ENCODE measurements at regions not wholly inside any gene's neighbourhood (a gene's known extent, or its start where the extent isn't known, plus 50 kb on each side); places are given as distances from the start of the nearest gene placed in this dataset.
"Not testable (repeated sequence)": the region's sequence is repeated elsewhere in the genome, so short reads cannot be mapped to it uniquely, and the experiment has no call there.

- intact Hi-C loops (cut with DNase I): no loop called here
- 87 to 88% methylated on average over 5 of the region's 5 CpGs for WGBS, 2 donors
Measured at GRCh38 chr2:95738301-95738700, 146.5 kb downstream of the TRIM43 start.

GRCh38 chr2:95752126-95752525, 160.3 kb downstream of the TRIM43 start:
- DNase-seq; H3K36me3 ChIP-seq; H3K9me3 ChIP-seq; H3K27ac ChIP-seq; intact Hi-C loops (cut with DNase I); H3K4me1 ChIP-seq; H3K4me3 ChIP-seq: not testable (repeated sequence)
- H3K27me3 ChIP-seq: peaks cover 0 to 14% (median 0%) of the 10 kb centered on the region in 4 donors
- WGBS, 2 donors: 69% methylated on average over 2 of the region's 9 CpGs; no CpG with 5 or more reads in 1 of the 2 donors

More at GRCh38 chr2:95738301-95738700, 146.5 kb downstream of the TRIM43 start:
- H3K27ac ChIP-seq: no peak overlapping the region
- no peaks in the 10 kb centered on the region for H3K36me3 ChIP-seq
- H3K4me3 ChIP-seq: no peak overlapping the region
- no peaks in the 10 kb centered on the region for H3K4me1 ChIP-seq
- peaks cover 0 to 22% (median 0%) of the 10 kb centered on the region in 4 donors for H3K27me3 ChIP-seq
- no peaks in the 10 kb centered on the region for H3K9me3 ChIP-seq
- TF ChIP-seq POLR2A (IDR thresholded peaks at IDR 0.05): no peak
- TF ChIP-seq CTCF (IDR thresholded peaks at IDR 0.05): no peak
- no peak for DNase-seq

- H3K27ac ChIP-seq; H3K36me3 ChIP-seq; H3K4me3 ChIP-seq; H3K9me3 ChIP-seq; intact Hi-C loops (cut with DNase I); H3K4me1 ChIP-seq; DNase-seq: not testable (repeated sequence)
- peaks cover 0 to 14% (median 0%) of the 10 kb centered on the region in 4 donors for H3K27me3 ChIP-seq
- 47 to 58% methylated on average over 2 to 6 of the region's 8 CpGs for WGBS, 2 donors
Measured at GRCh38 chr2:95753812-95754211, 162.0 kb downstream of the TRIM43 start.

- H3K27me3 ChIP-seq: peaks cover 0 to 14% (median 0%) of the 10 kb centered on the region in 4 donors
- H3K4me1 ChIP-seq; H3K4me3 ChIP-seq; H3K27ac ChIP-seq; H3K9me3 ChIP-seq; H3K36me3 ChIP-seq; intact Hi-C loops (cut with DNase I); DNase-seq: not testable (repeated sequence)
- WGBS, 2 donors: 29 to 62% methylated on average over 3 to 5 of the region's 6 CpGs
Measured at GRCh38 chr2:95754213-95754612, 162.4 kb downstream of the TRIM43 start.

GRCh38 chr2:95754819-95755563, 163.2 kb downstream of the TRIM43 start:
- peaks cover 0 to 14% (median 0%) of the 10 kb centered on the region in 4 donors for H3K27me3 ChIP-seq
- H3K27ac ChIP-seq; H3K4me3 ChIP-seq; H3K9me3 ChIP-seq; H3K4me1 ChIP-seq; intact Hi-C loops (cut with DNase I); DNase-seq; H3K36me3 ChIP-seq: not testable (repeated sequence)
- 60 to 62% methylated on average over 7 to 8 of the region's 15 CpGs for WGBS, 2 donors

- intact Hi-C loops (cut with DNase I); H3K27ac ChIP-seq; H3K4me3 ChIP-seq; DNase-seq; H3K36me3 ChIP-seq; H3K9me3 ChIP-seq; H3K4me1 ChIP-seq: not testable (repeated sequence)
- peaks cover 0 to 11% (median 0%) of the 10 kb centered on the region in 4 donors for H3K27me3 ChIP-seq
- WGBS, 2 donors: 41 to 57% methylated on average over 3 to 5 of the region's 7 CpGs
Measured at GRCh38 chr2:95755956-95756669, 164.3 kb downstream of the TRIM43 start.

GRCh38 chr2:95757988-95758387, 166.2 kb downstream of the TRIM43 start:
- Histone ChIP-seq H3K36me3 (no peaks in the 10 kb centered on the region), H3K4me3 (no peak overlapping the region), H3K9me3 (no peaks in the 10 kb centered on the region), H3K27me3 (peaks cover 0 to under 1% (median 0%) of the 10 kb centered on the region in 4 donors), H3K4me1 (no peaks in the 10 kb centered on the region), H3K27ac (no peak overlapping the region)
- TF ChIP-seq CTCF (IDR thresholded peaks at IDR 0.05) (no peak), POLR2A (IDR thresholded peaks at IDR 0.05) (no peak)
- intact Hi-C loops (cut with DNase I): no loop called here
- 0 to 42% methylated on average over 1 to 2 of the region's 2 CpGs for WGBS, 2 donors
- DNase-seq: no peak
